ENCODE measurements at regions not wholly inside any gene's neighbourhood (a gene's known extent, or its start where the extent isn't known, plus 50 kb on each side); places are given as distances from the start of the nearest gene placed in this dataset.

DNA sequence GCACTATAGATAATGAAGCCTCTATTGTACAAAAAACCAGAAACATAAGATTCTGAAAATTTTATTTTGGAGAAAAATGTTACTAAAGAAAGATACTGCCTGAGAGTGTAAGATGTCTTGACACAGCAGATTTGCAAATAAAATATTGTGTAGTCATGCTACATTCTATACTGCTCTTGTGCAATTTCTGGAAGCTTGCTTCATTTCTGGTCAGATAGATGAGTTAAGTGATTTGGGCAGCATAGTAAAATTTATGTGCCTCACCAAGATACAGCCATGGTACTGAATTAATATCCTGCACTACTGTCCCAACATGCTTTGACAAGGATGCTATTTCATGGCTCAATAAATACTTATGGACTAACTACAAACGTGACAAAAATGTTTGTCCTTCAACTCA lies 55.1 kb upstream of the STARD13 start:
- H3K27ac ChIP-seq, result no peak overlapping the region
- TF ChIP-seq, protein P1, sequence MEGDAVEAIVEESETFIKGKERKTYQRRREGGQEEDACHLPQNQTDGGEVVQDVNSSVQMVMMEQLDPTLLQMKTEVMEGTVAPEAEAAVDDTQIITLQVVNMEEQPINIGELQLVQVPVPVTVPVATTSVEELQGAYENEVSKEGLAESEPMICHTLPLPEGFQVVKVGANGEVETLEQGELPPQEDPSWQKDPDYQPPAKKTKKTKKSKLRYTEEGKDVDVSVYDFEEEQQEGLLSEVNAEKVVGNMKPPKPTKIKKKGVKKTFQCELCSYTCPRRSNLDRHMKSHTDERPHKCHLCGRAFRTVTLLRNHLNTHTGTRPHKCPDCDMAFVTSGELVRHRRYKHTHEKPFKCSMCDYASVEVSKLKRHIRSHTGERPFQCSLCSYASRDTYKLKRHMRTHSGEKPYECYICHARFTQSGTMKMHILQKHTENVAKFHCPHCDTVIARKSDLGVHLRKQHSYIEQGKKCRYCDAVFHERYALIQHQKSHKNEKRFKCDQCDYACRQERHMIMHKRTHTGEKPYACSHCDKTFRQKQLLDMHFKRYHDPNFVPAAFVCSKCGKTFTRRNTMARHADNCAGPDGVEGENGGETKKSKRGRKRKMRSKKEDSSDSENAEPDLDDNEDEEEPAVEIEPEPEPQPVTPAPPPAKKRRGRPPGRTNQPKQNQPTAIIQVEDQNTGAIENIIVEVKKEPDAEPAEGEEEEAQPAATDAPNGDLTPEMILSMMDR (conservative IDR thresholded peaks at IDR 0.05), result no peak

DNA sequence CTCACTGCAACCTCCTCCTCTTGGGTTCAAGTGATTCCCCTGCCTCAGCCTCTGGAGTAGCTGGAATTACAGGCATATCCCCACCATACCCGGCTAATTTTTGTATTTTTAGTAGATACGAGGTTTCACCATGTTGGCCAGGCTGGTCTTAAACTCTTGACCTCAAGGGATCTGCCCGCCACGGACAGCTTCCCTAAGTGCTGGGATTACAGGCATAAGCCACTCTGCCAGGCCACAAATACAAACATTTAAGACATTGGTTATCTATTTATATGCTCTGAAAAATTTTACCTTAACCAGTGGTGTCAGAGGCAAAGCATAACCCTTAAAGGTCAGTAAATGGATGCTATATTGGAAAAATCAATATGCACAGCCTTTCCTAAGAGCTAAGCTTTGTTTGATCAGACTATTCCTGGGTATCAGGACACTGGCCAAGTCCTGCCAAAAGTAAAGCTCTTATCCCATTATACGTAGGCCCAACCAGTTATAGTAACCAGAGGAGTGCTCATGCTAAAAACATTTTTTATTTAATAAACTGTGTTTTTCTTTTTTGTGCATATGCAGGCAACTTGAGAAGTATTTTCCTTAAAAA lies 56.4 kb upstream of the STARD13 start:
- TF ChIP-seq, protein P1 (conservative IDR thresholded peaks at IDR 0.05), result no peak
- H3K27ac ChIP-seq, result no peak overlapping the region

DNA sequence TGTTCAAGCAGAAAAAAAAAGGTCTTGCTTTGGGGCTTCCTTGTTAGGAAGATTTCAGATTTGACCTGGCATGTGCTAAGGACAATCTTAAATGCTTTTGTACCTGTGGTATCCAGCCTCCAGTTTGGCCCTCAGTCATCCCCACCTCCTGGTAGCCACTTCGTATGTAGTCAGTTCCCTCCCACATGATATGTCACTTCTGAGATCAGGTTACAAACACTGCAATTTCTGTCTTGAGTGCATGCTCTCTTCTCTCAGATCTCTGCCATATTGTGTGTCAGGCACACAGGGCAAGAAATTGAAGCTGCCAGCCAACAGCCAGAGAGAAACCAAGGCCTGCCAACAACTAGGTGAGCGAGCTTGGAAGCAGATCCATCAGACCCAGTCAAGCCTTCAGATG lies 60.3 kb upstream of the STARD13 start:
- TF ChIP-seq, protein P1 (conservative IDR thresholded peaks at IDR 0.05), result no peak

DNA sequence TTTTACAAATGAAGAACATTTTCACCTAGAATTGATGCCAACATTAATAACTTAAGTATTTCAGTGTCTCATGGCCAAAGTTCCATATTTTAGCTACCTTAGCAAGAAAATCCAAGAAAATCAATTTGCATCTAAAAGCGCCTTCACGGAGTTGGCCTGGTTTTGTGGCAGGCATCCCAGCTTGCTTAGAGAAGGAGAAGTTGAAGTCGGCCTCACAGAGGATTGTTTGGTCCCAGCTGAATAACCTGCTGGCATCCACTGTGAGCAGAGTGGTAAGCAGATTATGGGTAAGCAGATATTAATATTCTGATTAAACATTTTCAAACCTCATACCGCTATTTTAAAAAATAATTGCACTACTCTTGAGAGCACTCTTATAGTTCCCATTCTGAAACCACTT lies 62.3 kb upstream of the STARD13 start:
- TF ChIP-seq, protein P1 (conservative IDR thresholded peaks at IDR 0.05), result no peak
- H3K27ac ChIP-seq, result no peak overlapping the region

More for the DNA sequence above, 60.3 kb upstream of the STARD13 start:
- H3K27ac ChIP-seq, result no peak overlapping the region

DNA sequence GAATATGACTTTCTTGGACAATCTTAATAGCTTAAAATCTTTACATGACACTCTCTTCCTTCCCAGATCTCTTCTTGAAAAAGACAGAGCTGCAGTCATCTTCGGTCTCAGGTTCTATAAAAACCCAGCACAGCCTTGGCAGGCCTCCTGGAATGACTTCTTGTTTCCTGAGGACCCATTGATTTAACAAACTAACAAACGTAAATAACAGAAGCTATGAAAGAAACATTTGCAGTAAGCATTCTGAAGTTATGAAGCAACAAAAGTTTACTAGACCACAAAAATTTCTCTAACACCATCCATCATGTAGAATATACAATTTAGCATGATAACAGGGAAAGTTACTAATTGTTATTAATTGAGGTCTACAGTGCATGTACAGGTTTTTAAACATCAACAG lies 62.8 kb upstream of the STARD13 start:
- TF ChIP-seq, protein P1 (conservative IDR thresholded peaks at IDR 0.05), result no peak
- H3K27ac ChIP-seq, result no peak overlapping the region

DNA sequence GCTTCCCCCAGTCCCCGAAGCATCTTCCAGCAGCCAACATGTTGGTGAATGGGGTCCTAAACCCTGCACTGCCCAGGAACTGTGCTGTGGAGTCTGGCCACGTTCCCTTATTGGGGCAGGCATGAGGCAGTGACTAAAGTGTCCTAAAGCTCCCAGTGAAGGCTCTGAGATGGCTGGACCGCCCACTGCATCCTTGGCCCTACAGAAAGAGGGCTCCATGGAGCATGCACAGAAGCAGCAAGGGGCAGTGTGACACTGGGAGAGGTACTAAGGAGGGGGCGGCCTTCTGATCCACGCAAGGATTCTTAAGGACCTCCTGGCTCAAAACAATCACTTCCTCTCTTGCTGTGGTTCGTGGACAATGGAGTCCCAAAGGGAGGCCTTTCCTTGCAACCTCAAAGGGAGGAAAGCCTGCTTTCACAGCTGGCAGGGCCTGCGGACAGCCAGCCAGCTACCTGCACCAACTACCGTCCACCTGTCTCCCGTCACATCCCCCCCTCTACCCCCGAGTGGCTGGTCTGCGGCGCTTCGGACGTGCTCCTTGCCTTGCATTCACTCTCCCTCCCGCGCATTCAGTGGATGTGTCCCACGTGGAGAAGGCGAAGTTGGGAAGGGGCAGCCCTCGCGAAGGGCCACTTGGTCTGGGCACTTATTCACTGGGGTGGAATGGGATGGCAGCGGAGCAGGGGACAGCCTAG lies 63.9 kb upstream of the STARD13 start:
- H3K27ac ChIP-seq, result peak overlapping the region; percentile 63
- TF ChIP-seq, protein P1 (conservative IDR thresholded peaks at IDR 0.05), result no peak

DNA sequence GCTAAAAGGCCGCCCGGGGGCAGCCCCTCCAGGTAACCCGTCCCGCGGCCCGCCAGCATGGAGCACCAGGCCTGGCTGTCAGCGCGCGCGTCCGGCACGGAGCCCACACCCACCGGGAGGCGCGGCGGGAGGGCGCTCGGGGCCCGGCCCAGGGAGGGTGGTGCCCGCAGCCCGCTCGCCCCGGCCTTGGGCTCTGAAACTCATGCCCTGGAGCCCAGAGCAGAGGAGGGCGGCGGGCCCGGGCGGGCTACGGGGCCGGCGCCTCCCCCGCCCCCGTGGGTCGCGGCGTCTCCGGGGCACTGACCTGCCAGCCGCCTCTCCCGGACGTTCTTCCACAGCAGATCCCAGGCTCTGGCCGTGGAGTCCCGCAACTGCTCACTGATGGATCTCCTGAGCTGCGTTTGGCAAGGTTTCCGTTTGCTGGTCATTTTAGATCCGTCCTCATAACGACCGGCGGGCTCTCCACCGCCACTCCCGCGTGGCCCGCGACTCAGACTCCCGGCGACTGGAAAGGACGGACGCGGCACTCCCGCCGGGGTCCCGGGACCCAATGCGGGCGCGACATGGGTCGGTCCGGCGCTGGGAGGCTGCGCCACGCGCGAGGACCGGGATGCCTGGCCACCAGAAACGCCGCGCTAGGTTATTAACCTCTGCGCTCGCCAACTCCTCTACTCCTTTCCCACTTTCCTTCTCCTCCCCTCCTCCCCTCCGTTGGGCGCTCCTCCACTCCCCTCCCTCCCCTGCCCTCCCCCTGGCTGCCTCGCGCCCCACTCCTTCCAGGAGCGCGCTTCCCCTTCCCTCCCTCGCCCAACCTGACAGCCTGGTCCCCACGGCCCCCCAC lies 64.7 kb upstream of the STARD13 start:
- TF ChIP-seq, protein P1 (conservative IDR thresholded peaks at IDR 0.05), result no peak
- H3K27ac ChIP-seq, result peak overlapping the region; percentile 63

Measured in VCaP (cell line).